ENCODE measurements at regions not wholly inside any gene's neighbourhood (a gene's known extent, or its start where the extent isn't known, plus 50 kb on each side); places are given as distances from the start of the nearest gene placed in this dataset.

- in situ Hi-C loops (cut with MboI; ENCODE audit: low sequenced_read_pairs, unreplicated experiment) = no loop called here
- no peak for TF ChIP-seq CTCF (IDR thresholded peaks at IDR 0.05; ENCODE audit: borderline replicate concordance, control extremely low read depth, extremely low read depth, insufficient read depth, missing control alignments)
- no peak for DNase-seq (ENCODE audit: low spot score)
These were observed 1346.4 kb upstream of the SEL1L start for GRCh38 chr14:82879949-82880535.

GRCh38 chr14:82886670-82887069 is 1353.0 kb upstream of the SEL1L start:
- no peak for DNase-seq (ENCODE audit: low spot score)
- no peak for TF ChIP-seq CTCF (IDR thresholded peaks at IDR 0.05; ENCODE audit: borderline replicate concordance, control extremely low read depth, extremely low read depth, insufficient read depth, missing control alignments)
- in situ Hi-C loops (cut with MboI; ENCODE audit: low sequenced_read_pairs, unreplicated experiment) = no loop called here

- in situ Hi-C loops (cut with MboI; ENCODE audit: low sequenced_read_pairs, unreplicated experiment) = no loop called here
- TF ChIP-seq CTCF (IDR thresholded peaks at IDR 0.05; ENCODE audit: borderline replicate concordance, control extremely low read depth, extremely low read depth, insufficient read depth, missing control alignments) = no peak
These were observed 1356.0 kb upstream of the SEL1L start for GRCh38 chr14:82889701-82890100.

GRCh38 chr14:82896476-82896875 is 1362.8 kb upstream of the SEL1L start:
- DNase-seq (ENCODE audit: low spot score) = no peak
- in situ Hi-C loops (cut with MboI; ENCODE audit: low sequenced_read_pairs, unreplicated experiment) = no loop called here
- TF ChIP-seq CTCF (IDR thresholded peaks at IDR 0.05; ENCODE audit: borderline replicate concordance, control extremely low read depth, extremely low read depth, insufficient read depth, missing control alignments) = no peak

More at GRCh38 chr14:82889701-82890100, 1356.0 kb upstream of the SEL1L start:
- DNase-seq (ENCODE audit: low spot score) = no peak

- in situ Hi-C loops (cut with MboI; ENCODE audit: low sequenced_read_pairs, unreplicated experiment) = no loop called here
- DNase-seq (ENCODE audit: low spot score) = no peak
- TF ChIP-seq CTCF (IDR thresholded peaks at IDR 0.05; ENCODE audit: borderline replicate concordance, control extremely low read depth, extremely low read depth, insufficient read depth, missing control alignments) = no peak
These were observed 1364.0 kb upstream of the SEL1L start for GRCh38 chr14:82897469-82898308.

GRCh38 chr14:82905762-82906161 is 1372.1 kb upstream of the SEL1L start:
- in situ Hi-C loops (cut with MboI; ENCODE audit: low sequenced_read_pairs, unreplicated experiment) = no loop called here
- DNase-seq (ENCODE audit: low spot score) = no peak
- no peak for TF ChIP-seq CTCF (IDR thresholded peaks at IDR 0.05; ENCODE audit: borderline replicate concordance, control extremely low read depth, extremely low read depth, insufficient read depth, missing control alignments)

Measured in GM13976 (cell line).